HEK293 (cell line): ENCODE measurements at regions not wholly inside any gene's neighbourhood (a gene's known extent, or its start where the extent isn't known, plus 50 kb on each side); places are given as distances from the start of the nearest gene placed in this dataset.
A peak's percentile ranks its signal among the peaks of the same experiment; 100 is the strongest.

Experiments
- CTCF ChIA-PET: fragments of 350-600 bp; formaldehyde crosslinking; extraction: SDS; loops from one replicate; lab custom pipeline; 2021; ENCODE audit warnings: antibody characterized with exemption; lab: Yijun Ruan, JAX
- POLR2A ChIA-PET: fragments of 300-600 bp; formaldehyde crosslinking; extraction: SDS; loops from one replicate; lab custom pipeline; 2020; ENCODE audit warnings: antibody characterized with exemption, inconsistent platforms; lab: Yijun Ruan, JAX
- H3K27ac ChIP-seq: fragments of 200-500 bp; sonication (Bioruptor generic); 2 replicates; pipeline ENCODE4 v1.5.1; 2014; ENCODE audit warnings: low read depth, low read length, control low read depth, inconsistent platforms; ENCODE audit errors: extremely low read depth
- H3K36me3 ChIP-seq, 2 experiments: fragments of 200-500 bp in 1 of 2; sonication (Bioruptor generic) in 1 of 2; 1 replicate in 1 of 2; 2 replicates in 1 of 2; pipeline ENCODE4 v1.5.1; 2014 to 2017; ENCODE audit warnings: inconsistent platforms in 2 of 2, low read length in 2 of 2; ENCODE audit not compliant: control insufficient read depth in 2 of 2, insufficient read depth in 1 of 2
- H3K4me1 ChIP-seq: fragments of 200-500 bp; sonication (Bioruptor generic); 2 replicates; pipeline ENCODE4 v1.5.1; 2014; ENCODE audit warnings: mild to moderate bottlenecking, low read length, inconsistent platforms; ENCODE audit not compliant: control insufficient read depth, insufficient read depth
- H3K4me3 ChIP-seq: 2 replicates; pipeline ENCODE4 v1.5.1; 2011; ENCODE audit warnings: low read depth, mild to moderate bottlenecking, control low read depth, low read length, moderate library complexity
- H3K9me3 ChIP-seq: fragments of 200-500 bp; sonication (Bioruptor generic); 2 replicates; pipeline ENCODE4 v1.5.1; 2014; ENCODE audit warnings: low read depth, low read length, inconsistent platforms; ENCODE audit not compliant: control insufficient read depth, insufficient read depth
- BCL6B ChIP-seq: fragments of 450-650 bp; formaldehyde crosslinking; IDR thresholded peaks from 2 replicates; pipeline ENCODE4 v1.5.1; 2017; ENCODE audit warnings: missing biosample characterization, missing genetic modification characterization
- REST ChIP-seq: fragments of 450-650 bp; formaldehyde crosslinking; IDR thresholded peaks from 2 replicates; pipeline ENCODE4 v1.5.1; 2016; ENCODE audit warnings: missing biosample characterization, missing genetic modification characterization
- ZBTB49 ChIP-seq: fragments of 450-650 bp; formaldehyde crosslinking; IDR thresholded peaks from 2 replicates; pipeline ENCODE4 v1.5.1; 2016; ENCODE audit warnings: missing biosample characterization, missing genetic modification characterization, low read depth
- ZNF350 ChIP-seq: fragments of 450-650 bp; formaldehyde crosslinking; IDR thresholded peaks from 2 replicates; pipeline ENCODE4 v1.5.0; 2017; ENCODE audit warnings: missing biosample characterization, mild to moderate bottlenecking, missing genetic modification characterization
- ZNF354C ChIP-seq: fragments of 450-650 bp; formaldehyde crosslinking; IDR thresholded peaks from 2 replicates; pipeline ENCODE4 v1.5.1; 2016; ENCODE audit warnings: missing biosample characterization, missing genetic modification characterization, low read depth, borderline replicate concordance
- ZNF404 ChIP-seq: fragments of 450-650 bp; formaldehyde crosslinking; IDR thresholded peaks from 2 replicates; pipeline ENCODE4 v1.5.1; 2017; ENCODE audit warnings: missing biosample characterization, missing genetic modification characterization
- ZNF510 ChIP-seq: fragments of 450-650 bp; formaldehyde crosslinking; IDR thresholded peaks from 2 replicates; pipeline ENCODE4 v1.5.1; 2018; ENCODE audit warnings: mild to moderate bottlenecking, missing genetic modification characterization, missing biosample characterization; ENCODE audit not compliant: insufficient replicate concordance
- ZNF621 ChIP-seq: fragments of 450-650 bp; formaldehyde crosslinking; IDR thresholded peaks from 2 replicates; pipeline ENCODE4 v1.5.1; 2017; ENCODE audit warnings: missing biosample characterization, missing genetic modification characterization
- ZNF645 ChIP-seq: fragments of 450-650 bp; formaldehyde crosslinking; IDR thresholded peaks from 2 replicates; pipeline ENCODE4; 2016; ENCODE audit warnings: missing biosample characterization, missing genetic modification characterization
- ZNF664 ChIP-seq: fragments of 450-650 bp; formaldehyde crosslinking; IDR thresholded peaks from 2 replicates; pipeline ENCODE4 v1.5.1; 2016; ENCODE audit warnings: missing biosample characterization, missing genetic modification characterization
- TF ChIP-seq, protein P1 (sequence below): fragments of 450-650 bp; formaldehyde crosslinking; IDR thresholded peaks from 2 replicates; pipeline ENCODE4 v1.5.1; 2016; ENCODE audit warnings: missing biosample characterization, missing genetic modification characterization
- TF ChIP-seq, protein P2 (sequence below): fragments of 450-650 bp; formaldehyde crosslinking; IDR thresholded peaks from 2 replicates; pipeline ENCODE4 v1.5.0; 2017; ENCODE audit warnings: missing biosample characterization, missing genetic modification characterization, borderline replicate concordance

- TF ChIP-seq, protein P1, sequence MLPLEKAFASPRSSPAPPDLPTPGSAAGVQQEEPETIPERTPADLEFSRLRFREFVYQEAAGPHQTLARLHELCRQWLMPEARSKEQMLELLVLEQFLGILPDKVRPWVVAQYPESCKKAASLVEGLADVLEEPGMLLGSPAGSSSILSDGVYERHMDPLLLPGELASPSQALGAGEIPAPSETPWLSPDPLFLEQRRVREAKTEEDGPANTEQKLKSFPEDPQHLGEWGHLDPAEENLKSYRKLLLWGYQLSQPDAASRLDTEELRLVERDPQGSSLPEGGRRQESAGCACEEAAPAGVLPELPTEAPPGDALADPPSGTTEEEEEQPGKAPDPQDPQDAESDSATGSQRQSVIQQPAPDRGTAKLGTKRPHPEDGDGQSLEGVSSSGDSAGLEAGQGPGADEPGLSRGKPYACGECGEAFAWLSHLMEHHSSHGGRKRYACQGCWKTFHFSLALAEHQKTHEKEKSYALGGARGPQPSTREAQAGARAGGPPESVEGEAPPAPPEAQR (tag by site-specific recombination), result no peak
- no peak for TF ChIP-seq BCL6B
Measured at GRCh38 chr5:143707806-143708205, 104.2 kb upstream of the HMHB1 start (continued).

DNA sequence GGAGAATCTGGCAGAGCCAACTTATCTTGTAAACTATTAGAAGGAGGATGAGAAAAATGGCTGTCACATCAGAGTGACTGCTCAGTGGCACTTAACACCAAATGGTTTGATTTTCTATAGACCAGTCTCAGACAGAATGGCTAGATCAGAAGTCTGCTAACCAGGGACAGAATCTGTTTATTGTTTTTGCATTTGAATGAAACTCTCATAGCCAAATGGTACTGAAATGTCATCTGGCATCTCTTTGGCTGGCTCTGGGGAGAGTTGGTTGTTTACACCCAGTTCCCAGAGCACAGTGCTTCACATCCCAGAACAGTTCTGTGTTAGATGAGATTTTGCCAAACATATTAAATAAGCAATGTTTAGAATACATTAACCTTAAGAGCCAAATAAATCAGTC is 106.6 kb upstream of the HMHB1 start:
- no peaks in the 10 kb centered on the region for H3K36me3 ChIP-seq
- TF ChIP-seq ZNF645 (tag by site-specific recombination), result no peak
- TF ChIP-seq ZNF354C (tag by site-specific recombination), result no peak
- no peak for TF ChIP-seq ZBTB49 (tag by site-specific recombination)
- TF ChIP-seq ZNF621 (tag by site-specific recombination), result no peak
- peak; percentile 49; the same call in 1 of the 2 replicates for TF ChIP-seq ZNF664 (tag by site-specific recombination)
- TF ChIP-seq, protein P2, sequence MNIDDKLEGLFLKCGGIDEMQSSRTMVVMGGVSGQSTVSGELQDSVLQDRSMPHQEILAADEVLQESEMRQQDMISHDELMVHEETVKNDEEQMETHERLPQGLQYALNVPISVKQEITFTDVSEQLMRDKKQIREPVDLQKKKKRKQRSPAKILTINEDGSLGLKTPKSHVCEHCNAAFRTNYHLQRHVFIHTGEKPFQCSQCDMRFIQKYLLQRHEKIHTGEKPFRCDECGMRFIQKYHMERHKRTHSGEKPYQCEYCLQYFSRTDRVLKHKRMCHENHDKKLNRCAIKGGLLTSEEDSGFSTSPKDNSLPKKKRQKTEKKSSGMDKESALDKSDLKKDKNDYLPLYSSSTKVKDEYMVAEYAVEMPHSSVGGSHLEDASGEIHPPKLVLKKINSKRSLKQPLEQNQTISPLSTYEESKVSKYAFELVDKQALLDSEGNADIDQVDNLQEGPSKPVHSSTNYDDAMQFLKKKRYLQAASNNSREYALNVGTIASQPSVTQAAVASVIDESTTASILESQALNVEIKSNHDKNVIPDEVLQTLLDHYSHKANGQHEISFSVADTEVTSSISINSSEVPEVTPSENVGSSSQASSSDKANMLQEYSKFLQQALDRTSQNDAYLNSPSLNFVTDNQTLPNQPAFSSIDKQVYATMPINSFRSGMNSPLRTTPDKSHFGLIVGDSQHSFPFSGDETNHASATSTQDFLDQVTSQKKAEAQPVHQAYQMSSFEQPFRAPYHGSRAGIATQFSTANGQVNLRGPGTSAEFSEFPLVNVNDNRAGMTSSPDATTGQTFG (tag by site-specific recombination), result no peak
- TF ChIP-seq ZNF404 (tag by site-specific recombination), result no peak
- TF ChIP-seq ZNF350 (tag by site-specific recombination), result no peak
- H3K9me3 ChIP-seq, result no peaks in the 10 kb centered on the region
- H3K4me3 ChIP-seq, result no peak overlapping the region
- H3K27ac ChIP-seq, result no peak overlapping the region
- CTCF ChIA-PET, result no interaction called here
- POLR2A ChIA-PET, result no interaction called here
- no peaks in the 10 kb centered on the region for H3K4me1 ChIP-seq

DNA sequence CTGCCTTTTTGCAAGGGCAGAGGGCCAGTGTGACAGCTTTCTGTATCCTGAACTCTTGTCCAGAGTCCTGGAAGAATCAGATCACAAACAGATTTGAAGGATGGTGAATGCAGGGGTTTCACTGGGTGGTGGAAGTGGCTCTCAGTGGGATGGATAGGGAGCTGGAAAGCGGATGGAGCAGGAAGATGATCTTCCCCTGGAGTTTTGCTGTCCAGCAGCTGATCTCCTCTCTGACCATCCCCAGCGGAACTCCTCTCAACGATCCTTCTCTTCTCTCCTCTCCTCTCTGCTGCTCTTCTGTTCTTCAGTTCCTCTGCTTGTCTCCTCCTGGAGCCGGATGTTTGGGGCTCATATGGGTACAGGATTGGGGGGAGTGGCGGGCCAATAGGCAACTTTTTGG is 108.3 kb upstream of the HMHB1 start:
- ChIA-PET POLR2A (no interaction called here), CTCF (no interaction called here)
- H3K4me1 ChIP-seq, result peaks cover 5% of the 10 kb centered on the region; the same call in 1 of the 2 replicates
- no peaks in the 10 kb centered on the region for H3K9me3 ChIP-seq
- H3K27ac ChIP-seq, result no peak overlapping the region
- no peaks in the 10 kb centered on the region for H3K36me3 ChIP-seq
- no peak overlapping the region for H3K4me3 ChIP-seq
- no peak for TF ChIP-seq ZNF510 (tag by site-specific recombination)
- TF ChIP-seq REST (tag by site-specific recombination), result peak; percentile 77
